Stimulated activated CD8-positive, alpha-beta memory T cell treated with anti-CD3 and anti-CD28 coated beads, Interleukin-2, amount 100 ng/mL, for 1 hour (primary cell): ENCODE measurements at regions not wholly inside any gene's neighbourhood (a gene's known extent, or its start where the extent isn't known, plus 50 kb on each side); places are given as distances from the start of the nearest gene placed in this dataset.

ENCODE experiments used
- DNase-seq, 2 donors: peaks; one replicate each; pipeline ENCODE4 v3.0.0-alpha.2; 2020; ENCODE audit warnings: low read depth in 2 of 2

DNA sequence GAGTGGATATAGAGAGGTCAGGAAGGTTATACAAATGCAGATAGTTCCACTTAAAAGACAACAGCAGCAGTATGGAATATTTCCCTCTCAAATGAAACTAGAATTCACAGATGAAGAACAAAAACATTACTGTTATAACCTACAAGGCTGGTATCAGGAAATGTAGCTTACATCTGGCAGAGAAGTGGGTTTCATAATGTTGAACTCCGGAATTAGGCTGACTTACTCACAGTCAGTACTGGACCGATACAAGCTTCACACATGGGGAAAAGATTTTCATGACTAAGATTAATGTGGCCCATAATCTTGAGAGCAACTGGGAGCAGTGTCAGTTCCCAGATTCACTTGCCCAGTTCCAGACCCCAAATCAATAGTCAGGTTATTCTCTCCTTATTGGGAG is 353.9 kb downstream of the DUSP6 start:
- no peak for DNase-seq

GRCh38 chr12:88996200-88996788 is 356.0 kb downstream of the DUSP6 start:
- DNase-seq = no peak

DNA sequence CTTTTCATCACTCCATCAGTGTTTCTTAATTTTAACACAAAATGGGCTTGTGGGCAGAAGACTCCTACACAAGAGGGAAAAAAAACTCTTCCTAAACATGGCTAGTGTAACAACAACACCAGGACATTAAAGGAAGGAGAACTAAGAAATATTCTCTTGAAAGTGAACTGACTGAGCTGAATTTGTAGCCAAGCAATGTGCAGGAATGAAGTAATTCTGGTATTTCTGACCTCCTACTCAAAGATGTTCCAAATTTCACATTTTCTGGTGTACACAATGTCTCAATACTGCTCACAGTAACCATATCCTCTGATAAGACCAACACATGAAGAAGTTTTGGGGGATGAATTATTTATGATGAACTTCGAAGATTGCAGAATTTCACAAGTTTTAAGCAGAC is 357.3 kb downstream of the DUSP6 start:
- no peak for DNase-seq

DNA sequence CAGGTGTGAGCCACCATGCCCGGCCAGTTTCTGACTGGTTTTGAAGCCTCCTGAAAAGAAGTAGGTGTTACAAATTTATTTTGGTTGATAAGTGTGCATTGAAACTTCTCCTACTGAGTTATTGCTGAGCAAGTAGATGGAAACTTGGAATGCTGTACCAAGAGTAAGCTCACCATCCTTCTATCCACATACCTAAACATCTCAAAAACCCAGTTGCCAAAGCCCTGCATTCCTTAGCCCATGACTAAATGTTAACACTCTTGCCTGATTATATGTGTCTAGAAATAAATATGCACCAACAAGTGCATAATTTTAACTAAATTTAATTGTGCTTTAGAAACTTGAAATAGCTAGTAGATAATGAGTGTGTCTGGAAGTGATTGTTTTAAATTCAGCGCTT is 357.8 kb downstream of the DUSP6 start:
- no peak for DNase-seq

GRCh38 chr12:88993651-88994050 is 358.6 kb downstream of the DUSP6 start:
- DNase-seq = no peak

- DNase-seq = no peak
Measured at GRCh38 chr12:88986056-88986455, 366.2 kb downstream of the DUSP6 start.

DNA sequence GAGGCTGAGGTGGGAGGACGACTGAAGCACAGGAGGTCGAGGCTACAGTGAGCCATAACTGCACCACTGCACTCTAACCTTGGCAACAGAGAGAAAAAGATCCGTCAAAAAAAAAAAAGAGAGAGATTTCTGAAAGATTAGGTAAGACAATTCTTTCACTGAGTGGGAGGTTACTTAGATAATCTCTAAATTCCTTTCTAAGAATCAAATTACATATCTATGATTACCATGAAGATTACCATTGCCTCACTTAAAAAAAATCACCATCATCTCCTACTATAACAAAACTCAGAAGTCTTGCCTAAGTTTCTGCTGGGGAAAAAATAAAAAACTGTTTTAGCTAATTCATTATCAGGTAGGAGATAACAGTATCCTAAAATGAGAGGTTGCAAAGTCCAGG is 366.7 kb downstream of the DUSP6 start:
- DNase-seq = no peak

- no peak for DNase-seq
Measured at GRCh38 chr12:88985011-88985410, 367.3 kb downstream of the DUSP6 start.

GRCh38 chr12:88982694-88983093 is 369.6 kb downstream of the DUSP6 start:
- no peak for DNase-seq

DNA sequence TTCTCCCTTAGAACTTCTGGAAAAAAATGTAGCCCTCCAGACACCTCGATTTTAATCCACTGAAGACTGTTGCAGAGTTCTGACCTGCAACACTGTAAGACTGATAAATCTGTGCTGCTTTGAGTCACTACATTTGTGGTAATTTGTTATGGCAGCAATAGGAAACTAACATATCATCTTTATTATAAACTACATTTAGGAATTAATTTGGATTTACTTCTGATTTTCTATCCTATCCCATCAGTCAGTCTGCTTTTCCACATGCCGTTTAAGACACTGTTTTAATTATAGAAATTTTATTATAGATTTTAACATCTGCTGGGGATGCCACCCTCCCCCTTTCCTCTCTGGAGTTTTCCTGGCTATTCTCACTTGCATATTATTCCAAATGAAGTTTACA is 375.2 kb downstream of the DUSP6 start:
- DNase-seq = no peak

DNA sequence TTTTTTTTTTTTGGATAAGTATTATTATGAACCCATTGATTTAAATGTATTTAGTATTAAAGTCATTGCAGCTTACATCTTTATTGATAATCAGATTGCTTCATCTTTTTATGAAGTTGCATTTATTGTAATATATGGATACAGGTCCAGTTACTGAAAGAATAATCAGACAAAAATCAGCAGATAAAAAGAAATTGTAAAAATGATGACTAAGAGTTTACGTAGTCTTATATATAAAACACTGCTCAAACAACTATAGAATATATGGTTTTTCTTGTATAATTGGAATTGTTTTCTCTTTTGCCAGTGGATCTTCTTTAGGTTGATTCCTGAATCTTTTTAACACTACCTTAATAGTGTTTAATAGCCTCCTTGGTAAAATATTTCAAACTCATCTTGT is 378.3 kb downstream of the DUSP6 start:
- no peak for DNase-seq

DNA sequence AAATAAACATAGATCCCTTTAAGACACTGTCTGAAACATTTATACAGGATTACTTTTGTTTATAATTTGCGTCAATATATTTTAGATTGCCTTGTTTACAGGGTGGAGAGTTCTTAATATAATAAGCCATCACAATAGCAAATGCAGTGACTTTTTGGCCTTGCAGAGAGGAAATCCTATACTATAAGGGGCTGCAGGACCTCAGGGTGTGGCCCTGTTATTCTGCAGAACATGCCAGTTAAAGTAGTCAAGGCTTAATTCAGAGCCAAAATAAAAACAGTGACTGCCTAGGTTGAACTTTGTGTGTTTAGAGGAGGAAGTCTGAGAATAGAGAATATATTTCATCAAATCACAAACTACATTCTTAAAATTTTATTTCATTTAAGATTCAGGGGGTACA is 381.6 kb downstream of the DUSP6 start:
- no peak for DNase-seq

DNA sequence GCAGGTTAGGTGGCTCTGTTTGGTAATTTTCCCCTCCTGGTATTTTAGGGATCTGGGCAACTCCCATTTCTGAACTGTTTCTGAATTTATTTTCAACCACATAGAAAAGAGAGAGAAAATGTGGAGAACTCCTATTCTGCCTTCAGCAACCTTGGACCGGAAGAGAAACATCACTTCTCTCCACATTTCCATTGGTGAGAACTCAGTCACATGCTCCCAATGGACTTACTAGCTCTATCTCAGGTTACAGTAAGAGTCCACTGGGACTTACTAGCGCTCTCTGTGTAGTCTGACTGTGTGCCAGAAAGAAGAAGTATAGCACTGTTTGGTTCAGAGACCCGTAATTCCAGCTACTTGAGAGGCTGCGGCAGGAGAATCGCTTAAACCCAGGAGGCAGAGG is 383.2 kb downstream of the DUSP6 start:
- no peak for DNase-seq

- no peak for DNase-seq
Measured at GRCh38 chr12:88960213-88960878, 380.1 kb upstream of the KITLG start.

DNA sequence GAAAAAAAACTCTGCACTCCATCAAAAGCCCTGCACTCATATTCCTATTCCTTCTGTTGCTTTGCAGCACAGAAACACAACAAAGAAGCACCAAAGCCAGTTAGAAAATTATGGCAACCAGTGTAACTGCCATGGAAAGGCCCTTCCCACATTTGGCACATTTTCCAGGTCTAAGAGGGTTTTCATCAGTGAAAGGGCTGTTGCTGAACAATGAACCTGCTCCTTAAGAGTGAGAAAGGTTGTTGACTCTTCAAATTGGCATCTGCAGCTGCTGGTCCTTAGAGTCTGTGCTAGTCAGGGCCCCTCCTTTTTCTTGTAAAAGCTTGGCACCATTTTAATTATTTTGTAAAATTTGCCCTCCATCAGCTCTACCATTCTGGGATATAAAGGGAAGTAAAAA is 378.7 kb upstream of the KITLG start:
- DNase-seq = no peak

DNA sequence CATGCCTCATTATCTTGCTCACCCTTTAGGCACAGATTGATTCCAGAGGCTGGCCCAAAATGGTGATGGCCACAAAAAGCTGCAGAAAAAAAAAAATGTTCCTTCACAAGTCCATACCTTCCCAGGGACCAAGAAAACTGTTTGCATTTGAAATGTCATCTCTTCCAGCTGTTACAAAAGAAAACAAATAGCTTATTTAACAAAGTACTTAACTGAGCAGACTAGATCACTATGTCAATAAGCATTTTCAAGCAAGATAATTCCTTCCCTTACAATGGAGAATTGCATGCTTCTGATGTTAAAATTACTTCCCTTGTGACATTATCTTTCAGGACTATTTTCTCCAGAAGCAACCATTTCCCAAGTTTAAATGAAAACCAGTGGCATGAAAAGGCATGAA is 377.9 kb upstream of the KITLG start:
- DNase-seq = no peak

- DNase-seq = no peak
Measured at GRCh38 chr12:88957358-88957757, 377.1 kb upstream of the KITLG start.

DNA sequence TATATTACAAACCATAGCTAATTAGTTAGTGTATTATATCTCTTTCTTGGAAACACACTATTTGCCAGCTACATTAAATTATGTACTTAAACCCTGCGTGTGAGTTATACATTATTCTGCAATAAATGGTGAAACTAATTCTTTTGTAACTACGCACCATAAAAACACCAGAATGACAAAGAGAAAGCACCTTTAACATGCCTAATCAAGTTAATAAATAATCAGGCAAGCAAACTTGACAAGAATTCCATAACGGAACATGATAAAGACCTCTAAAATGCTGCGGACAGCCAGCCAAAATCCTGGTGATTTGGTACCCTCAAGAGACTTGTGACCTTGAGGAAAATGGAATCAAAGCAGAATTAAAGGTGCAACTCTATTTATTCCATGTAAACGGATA is 375.3 kb upstream of the KITLG start:
- no peak for DNase-seq

DNA sequence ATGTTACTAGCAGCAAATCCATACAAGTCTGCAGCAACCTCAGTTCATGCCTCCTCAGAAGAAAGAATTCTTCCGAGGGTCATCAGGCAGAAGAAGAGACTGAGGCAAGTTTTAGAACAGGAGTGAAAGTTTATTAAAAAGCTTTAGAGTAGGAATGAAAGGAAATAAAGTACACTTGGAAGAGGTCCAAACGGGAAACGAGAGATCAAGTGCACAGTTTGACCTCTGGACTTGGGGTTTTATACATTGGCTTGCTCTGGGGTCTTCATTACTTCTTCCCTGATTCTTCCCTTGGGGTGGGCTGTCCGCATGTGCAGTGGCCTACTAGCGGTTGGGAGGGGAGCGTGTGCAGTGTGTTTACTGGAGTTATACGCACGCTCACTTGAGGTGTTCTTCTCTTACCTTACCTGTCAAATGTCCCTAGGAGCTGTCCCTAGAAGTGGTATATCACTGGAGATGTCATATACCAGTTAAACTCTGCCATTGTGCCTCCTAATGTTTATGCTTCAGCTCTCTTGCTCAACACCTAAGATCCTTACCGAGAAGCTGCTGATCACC is 372.8 kb upstream of the KITLG start:
- DNase-seq = no peak

- no peak for DNase-seq
Measured at GRCh38 chr12:88952562-88952942, 372.3 kb upstream of the KITLG start.

- no peak for DNase-seq
Measured at GRCh38 chr12:88951860-88952561, 371.7 kb upstream of the KITLG start.

DNA sequence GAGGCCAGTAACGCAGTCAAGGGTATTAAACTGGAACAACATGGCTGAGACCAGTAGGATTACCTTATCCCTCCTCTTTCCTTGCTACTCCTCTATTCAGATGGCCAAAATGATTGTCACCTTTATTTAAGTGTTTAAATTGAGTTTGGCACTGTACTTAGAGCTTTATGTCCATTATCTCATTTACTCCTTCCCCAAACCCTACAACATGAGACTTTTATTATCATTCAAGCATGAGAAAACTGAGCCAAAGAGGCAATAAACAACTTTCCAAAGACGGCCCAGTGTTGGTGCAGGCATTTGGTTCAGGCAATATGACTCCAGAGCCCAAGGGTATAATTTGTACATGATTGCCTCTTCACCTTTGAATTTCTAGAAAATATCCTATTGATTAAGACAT is 370.9 kb upstream of the KITLG start:
- DNase-seq = no peak

- no peak for DNase-seq
Measured at GRCh38 chr12:88947486-88948043, 367.3 kb upstream of the KITLG start.
